ENCODE measurements at regions not wholly inside any gene's neighbourhood (a gene's known extent, or its start where the extent isn't known, plus 50 kb on each side); places are given as distances from the start of the nearest gene placed in this dataset.

GRCh38 chr16:5479926-5480325 lies 382.3 kb upstream of the EEF2KMT start:
- DNase-seq (ENCODE audit: low read depth), result no peak
- Histone ChIP-seq H3K36me3 (ENCODE audit: control insufficient read depth, insufficient read depth, low read length) (no peaks in the 10 kb centered on the region), H3K4me3 (ENCODE audit: low read depth, low read length) (no peak overlapping the region), H3K27me3 (ENCODE audit: control insufficient read depth, insufficient read depth, low read length) (no peaks in the 10 kb centered on the region)
- ChIA-PET POLR2A (no interaction called here), CTCF (no interaction called here)
- TF ChIP-seq CTCF (IDR thresholded peaks at IDR 0.05; ENCODE audit: insufficient read depth, low read depth, low read length), result no peak

- Histone ChIP-seq H3K27me3 (ENCODE audit: control insufficient read depth, insufficient read depth, low read length) (no peaks in the 10 kb centered on the region), H3K4me3 (ENCODE audit: low read depth, low read length) (no peak overlapping the region), H3K36me3 (ENCODE audit: control insufficient read depth, insufficient read depth, low read length) (no peaks in the 10 kb centered on the region)
- TF ChIP-seq CTCF (IDR thresholded peaks at IDR 0.05; ENCODE audit: insufficient read depth, low read depth, low read length), result no peak
- DNase-seq (ENCODE audit: low read depth), result no peak
- CTCF ChIA-PET, result no interaction called here
- POLR2A ChIA-PET, result no interaction called here
Observed at GRCh38 chr16:5478036-5478435, 380.4 kb upstream of the EEF2KMT start.

- H3K4me3 ChIP-seq (ENCODE audit: low read depth, low read length), result no peak overlapping the region
- POLR2A ChIA-PET, result no interaction called here
- no peak for TF ChIP-seq CTCF (IDR thresholded peaks at IDR 0.05; ENCODE audit: insufficient read depth, low read depth, low read length)
- H3K27me3 ChIP-seq (ENCODE audit: control insufficient read depth, insufficient read depth, low read length), result no peaks in the 10 kb centered on the region
- CTCF ChIA-PET, result no interaction called here
- no peaks in the 10 kb centered on the region for H3K36me3 ChIP-seq (ENCODE audit: control insufficient read depth, insufficient read depth, low read length)
- no peak for DNase-seq (ENCODE audit: low read depth)
Observed at GRCh38 chr16:5477251-5477650, 379.7 kb upstream of the EEF2KMT start.

- DNase-seq (ENCODE audit: low read depth), result no peak
- no peak overlapping the region for H3K4me3 ChIP-seq (ENCODE audit: low read depth, low read length)
- ChIA-PET CTCF (no interaction called here), POLR2A (no interaction called here)
- H3K36me3 ChIP-seq (ENCODE audit: control insufficient read depth, insufficient read depth, low read length), result no peaks in the 10 kb centered on the region
- no peak for TF ChIP-seq CTCF (IDR thresholded peaks at IDR 0.05; ENCODE audit: insufficient read depth, low read depth, low read length)
- no peaks in the 10 kb centered on the region for H3K27me3 ChIP-seq (ENCODE audit: control insufficient read depth, insufficient read depth, low read length)
Observed at GRCh38 chr16:5472552-5472951, 375.0 kb upstream of the EEF2KMT start.

- POLR2A ChIA-PET, result no interaction called here
- TF ChIP-seq CTCF (IDR thresholded peaks at IDR 0.05; ENCODE audit: insufficient read depth, low read depth, low read length), result no peak
- CTCF ChIA-PET, result no interaction called here
- no peak for DNase-seq (ENCODE audit: low read depth)
- Histone ChIP-seq H3K4me3 (ENCODE audit: low read depth, low read length) (no peak overlapping the region), H3K27me3 (ENCODE audit: control insufficient read depth, insufficient read depth, low read length) (no peaks in the 10 kb centered on the region), H3K36me3 (ENCODE audit: control insufficient read depth, insufficient read depth, low read length) (no peaks in the 10 kb centered on the region)
Observed at GRCh38 chr16:5468488-5468887, 370.9 kb upstream of the EEF2KMT start.
